IMR-90 (cell line): ENCODE measurements at regions not wholly inside any gene's neighbourhood (a gene's known extent, or its start where the extent isn't known, plus 50 kb on each side); places are given as distances from the start of the nearest gene placed in this dataset.

ENCODE experiments used
- ATAC-seq: fragments of 200-7000 bp; cut with Tn5 transposase; 2 replicates; pipeline ENCODE4 v1.9.1; 2020; ENCODE audit warnings: low read depth, mild to moderate bottlenecking, moderate library complexity
- BruUV-seq: library from RNA; stranded (reverse); fragments of 400-500 nt; replicated peaks from 2 replicates; lab custom pipeline; 2021; lab: Mats Ljungman, UMichigan
- CTCF ChIA-PET: fragments of 300-600 bp; formaldehyde crosslinking; extraction: SDS; loops from one replicate; lab custom pipeline; 2021; ENCODE audit warnings: antibody characterized with exemption; lab: Yijun Ruan, JAX
- POLR2A ChIA-PET: fragments of 300-600 bp; sonication (Branson Sonifier 250); formaldehyde crosslinking; loops from one replicate; lab custom pipeline; 2022; ENCODE audit warnings: antibody characterized with exemption; ENCODE audit not compliant: unreplicated experiment; lab: Charles Lee
- DNase-seq: peaks from one replicate; pipeline ENCODE4 v3.0.0; 2013
- H2AFZ ChIP-seq: replicated peaks from 2 replicates; pipeline ENCODE3; 2013; ENCODE audit warnings: low read length, mild to moderate bottlenecking; ENCODE audit not compliant: poor library complexity
- H2AK5ac ChIP-seq: 2 replicates; pipeline ENCODE4 v1.6.1; 2013; ENCODE audit warnings: low read depth, low read length, inconsistent platforms
- H2AK9ac ChIP-seq: replicated peaks from 2 replicates; pipeline ENCODE3; 2013; ENCODE audit warnings: mild to moderate bottlenecking, low read depth, low read length, moderate library complexity; ENCODE audit not compliant: poor library complexity
- H2BK120ac ChIP-seq: 2 replicates; pipeline ENCODE4 v1.6.1; 2013; ENCODE audit warnings: low read depth, low read length, inconsistent platforms
- H2BK15ac ChIP-seq: 3 replicates; pipeline ENCODE4 v1.6.1; 2013; ENCODE audit warnings: low read depth, low read length, inconsistent platforms
- H2BK20ac ChIP-seq: 2 replicates; pipeline ENCODE4 v1.6.1; 2013; ENCODE audit warnings: low read depth, mild to moderate bottlenecking, inconsistent platforms, low read length, moderate library complexity
- H2BK5ac ChIP-seq: 2 replicates; pipeline ENCODE4 v1.6.1; 2013; ENCODE audit warnings: mild to moderate bottlenecking, low read depth, low read length, inconsistent platforms; ENCODE audit not compliant: poor library complexity, severe bottlenecking
- H3K14ac ChIP-seq: replicated peaks from 2 replicates; pipeline ENCODE4 v1.6.1; 2013; ENCODE audit warnings: low read depth, low read length, inconsistent platforms
- H3K18ac ChIP-seq: 2 replicates; pipeline ENCODE4 v1.6.1; 2013; ENCODE audit warnings: low read depth, low read length, control low read depth
- H3K23ac ChIP-seq: 2 replicates; pipeline ENCODE4 v1.6.1; 2013; ENCODE audit warnings: low read depth, low read length, inconsistent platforms
- H3K27ac ChIP-seq: 2 replicates; pipeline ENCODE4 v1.5.1; 2013; ENCODE audit warnings: mild to moderate bottlenecking, control low read depth, low read length; ENCODE audit not compliant: insufficient read depth
- H3K27me3 ChIP-seq: 2 replicates; pipeline ENCODE4 v1.6.1; 2013; ENCODE audit warnings: low read length; ENCODE audit not compliant: control insufficient read depth, insufficient read depth
- H3K36me3 ChIP-seq: 2 replicates; pipeline ENCODE4 v1.6.1; 2013; ENCODE audit warnings: low read length, mixed read lengths; ENCODE audit not compliant: control insufficient read depth, insufficient read depth
- H3K4ac ChIP-seq: 2 replicates; pipeline ENCODE4 v1.6.1; 2013; ENCODE audit warnings: low read depth, low read length, inconsistent platforms
- H3K4me1 ChIP-seq: 2 replicates; pipeline ENCODE4 v1.6.1; 2013; ENCODE audit warnings: low read length, mixed read lengths; ENCODE audit not compliant: control insufficient read depth, insufficient read depth
- H3K4me2 ChIP-seq: 2 replicates; pipeline ENCODE4 v1.6.1; 2013; ENCODE audit warnings: low read depth, mild to moderate bottlenecking, control low read depth, low read length, moderate library complexity
- H3K4me3 ChIP-seq: 2 replicates; pipeline ENCODE4 v1.5.1; 2013; ENCODE audit warnings: low read depth, mild to moderate bottlenecking, control low read depth, low read length, moderate library complexity; ENCODE audit not compliant: insufficient read depth
- H3K56ac ChIP-seq: 2 replicates; pipeline ENCODE4 v1.6.1; 2013; ENCODE audit warnings: low read length, inconsistent platforms; ENCODE audit not compliant: insufficient read depth; ENCODE audit errors: extremely low read depth
- H3K79me1 ChIP-seq, 2 experiments: 2 replicates each; pipeline ENCODE4 v1.6.1; 2013; ENCODE audit warnings: low read length in 2 of 2, inconsistent platforms in 1 of 2, low read depth in 1 of 2
- H3K9ac ChIP-seq: 2 replicates; pipeline ENCODE4 v1.6.1; 2013; ENCODE audit warnings: low read depth, low read length, control low read depth
- H3K9me1 ChIP-seq: 2 replicates; pipeline ENCODE4 v1.6.1; 2013; ENCODE audit warnings: low read length, inconsistent platforms; ENCODE audit not compliant: insufficient read depth
- H3K9me3 ChIP-seq: 2 replicates; pipeline ENCODE4 v1.6.1; 2013; ENCODE audit warnings: low read length; ENCODE audit not compliant: control insufficient read depth, insufficient read depth
- H4K20me1 ChIP-seq: 2 replicates; pipeline ENCODE4 v1.6.1; 2013; ENCODE audit warnings: low read length, inconsistent platforms; ENCODE audit not compliant: insufficient read depth
- H4K5ac ChIP-seq: 2 replicates; pipeline ENCODE4 v1.6.1; 2013; ENCODE audit warnings: mild to moderate bottlenecking, low read depth, low read length, control low read depth
- H4K8ac ChIP-seq, 2 experiments: 2 replicates each; pipeline ENCODE4 v1.6.1; 2013; ENCODE audit warnings: low read depth in 2 of 2, low read length in 2 of 2, control low read depth in 1 of 2, inconsistent platforms in 1 of 2
- H4K91ac ChIP-seq: 2 replicates; pipeline ENCODE4 v1.6.1; 2013; ENCODE audit warnings: low read depth, low read length, inconsistent platforms; ENCODE audit not compliant: insufficient read depth
- CHD1 ChIP-seq: IDR thresholded peaks from 2 replicates; pipeline ENCODE4 v1.6.1; 2012; ENCODE audit warnings: low read depth, low read length, improper control_type of control experiment
- ELK1 ChIP-seq: fragments of 150-350 bp; IDR thresholded peaks from 2 replicates; pipeline ENCODE4 v1.6.1; 2016; ENCODE audit warnings: low read depth, mild to moderate bottlenecking, low read length, moderate library complexity, borderline replicate concordance
- FOS ChIP-seq: fragments of 150-350 bp; IDR thresholded peaks from 2 replicates; pipeline ENCODE4 v1.6.1; 2016; ENCODE audit warnings: low read depth, low read length
- MAZ ChIP-seq: IDR thresholded peaks from 2 replicates; pipeline ENCODE4 v1.6.1; 2012; ENCODE audit warnings: low read depth, mild to moderate bottlenecking, low read length, improper control_type of control experiment, moderate library complexity, borderline replicate concordance
- MXI1 ChIP-seq: IDR thresholded peaks from 2 replicates; pipeline ENCODE4 v1.6.1; 2012; ENCODE audit warnings: low read depth, mild to moderate bottlenecking, low read length, moderate library complexity, borderline replicate concordance
- RCOR1 ChIP-seq: IDR thresholded peaks from 2 replicates; pipeline ENCODE4 v1.6.1; 2012; ENCODE audit warnings: mild to moderate bottlenecking, low read length, improper control_type of control experiment; ENCODE audit not compliant: insufficient replicate concordance
- RFX5 ChIP-seq: IDR thresholded peaks from 2 replicates; pipeline ENCODE4 v1.8.0; 2012; ENCODE audit warnings: low read depth, mild to moderate bottlenecking, low read length, moderate library complexity
- WGBS, 2 experiments: methylation state at CpG; one replicate each; pipeline versions ENCODE4 v1.1.5 to v1.1.7; 2013; ENCODE audit warnings: missing lambda C conversion rate in 2 of 2; ENCODE audit not compliant: insufficient read length in 1 of 2; ENCODE audit errors: extremely low coverage in 2 of 2; 5-methylcytosine and 5-hydroxymethylcytosine counted together
- dilution Hi-C: fragments of 300-500 bp; cut with HindIII; formaldehyde crosslinking; loops from one replicate; pipeline ENCODE4 v1.14.3; 2018; ENCODE audit warnings: low sequenced_read_pairs; ENCODE audit not compliant: unreplicated experiment
- in situ Hi-C: fragments of 300-500 bp; cut with MboI; formaldehyde crosslinking; loops from 3 replicates; pipeline ENCODE4 v1.14.3; 2019; ENCODE audit warnings: low sequenced_read_pairs, inconsistent platforms, mixed read lengths
- intact Hi-C: fragments of 100-400 bp; cut with micrococcal nuclease; formaldehyde crosslinking; loops from 2 replicates; pipeline ENCODE4 v1.10.0; 2022

- H3K9me1 ChIP-seq, result no peaks in the 10 kb centered on the region
- WGBS, 2 experiments, result no CpG with 5 or more reads among the region's 2 CpGs
- POLR2A ChIA-PET, result no interaction called here
- no peak overlapping the region for H3K27ac ChIP-seq
- ATAC-seq (no peak), DNase-seq (no peak)
- H4K20me1 ChIP-seq, result no peaks in the 10 kb centered on the region
- no peaks in the 10 kb centered on the region for H3K36me3 ChIP-seq
- no TSS peak for BruUV-seq
- intact Hi-C loops (no loop called here), dilution Hi-C loops (no loop called here), in situ Hi-C loops (no loop called here)
- H2AK9ac ChIP-seq, result no peak overlapping the region
- H3K56ac ChIP-seq, result no peak overlapping the region
- H3K14ac ChIP-seq, result no peak overlapping the region
- no peak overlapping the region for H3K23ac ChIP-seq
- no peak overlapping the region for H2AK5ac ChIP-seq
- H3K4me2 ChIP-seq, result no peak overlapping the region
- CTCF ChIA-PET, result interaction anchor here (0.7 to 1.0 kb wide), 2 partner anchors 9 to 11 kb away, joined by 3 read pairs; no protein-coding TSS in a partner anchor
- no peak overlapping the region for H2AFZ ChIP-seq
- no peak overlapping the region for H3K9ac ChIP-seq
- no peaks in the 10 kb centered on the region for H3K9me3 ChIP-seq
- no peak overlapping the region for H4K5ac ChIP-seq
- no peak overlapping the region for H3K18ac ChIP-seq
- no peak overlapping the region for H3K4me3 ChIP-seq
- H4K8ac ChIP-seq, result no peak overlapping the region
- H4K91ac ChIP-seq, result no peak overlapping the region
- no peak overlapping the region for H2BK120ac ChIP-seq
- H3K4me1 ChIP-seq, result no peaks in the 10 kb centered on the region
- H2BK15ac ChIP-seq, result no peak overlapping the region
- H2BK20ac ChIP-seq, result no peak overlapping the region
- H2BK5ac ChIP-seq, result no peak overlapping the region
- no peaks in the 10 kb centered on the region for H3K27me3 ChIP-seq
- TF ChIP-seq RFX5 (no peak), CHD1 (no peak), MAZ (no peak), MXI1 (no peak), ELK1 (no peak), FOS (no peak), RCOR1 (no peak)
- no peaks in the 10 kb centered on the region for H3K79me1 ChIP-seq
- no peak overlapping the region for H3K4ac ChIP-seq
Measured at GRCh38 chr6:74755778-74756177, 450.1 kb downstream of the COL12A1 start.
